Neural crest cell (in vitro differentiated cells): ENCODE measurements at regions not wholly inside any gene's neighbourhood (a gene's known extent, or its start where the extent isn't known, plus 50 kb on each side); places are given as distances from the start of the nearest gene placed in this dataset.
A peak's percentile ranks its signal among the peaks of the same experiment; 100 is the strongest.

Experiments
- DNase-seq: peaks from one replicate; pipeline ENCODE4 v3.0.0; 2021; ENCODE audit warnings: low read depth, mixed read lengths, low spot score
- H3K27ac Mint-ChIP-seq: one replicate; pipeline ENCODE4 v1.8.0; 2021; ENCODE audit warnings: mild to moderate bottlenecking, mixed read lengths; ENCODE audit not compliant: unreplicated experiment
- H3K27me3 Mint-ChIP-seq: 2 replicates; pipeline ENCODE4 v1.8.0; 2021; ENCODE audit warnings: low read depth, mild to moderate bottlenecking, mixed read lengths
- H3K36me3 Mint-ChIP-seq: 2 replicates; pipeline ENCODE4 v1.8.0; 2021; ENCODE audit warnings: low read depth, mild to moderate bottlenecking, mixed read lengths
- H3K4me1 Mint-ChIP-seq: 2 replicates; pipeline ENCODE4 v1.8.0; 2021; ENCODE audit warnings: mixed read lengths
- H3K4me3 Mint-ChIP-seq: one replicate; pipeline ENCODE4 v1.8.0; 2021; ENCODE audit warnings: mild to moderate bottlenecking, mixed read lengths
- H3K9me3 Mint-ChIP-seq: 2 replicates; pipeline ENCODE4 v1.8.0; 2021; ENCODE audit warnings: mixed read lengths
- CTCF ChIP-seq: fragments of 200-600 bp; sonication (generic); conservative IDR thresholded peaks from 2 replicates; pipeline ENCODE4 v1.5.0; 2021; ENCODE audit warnings: antibody characterized with exemption, mild to moderate bottlenecking

GRCh38 chr1:232529747-232530146 lies 100.2 kb downstream of the SIPA1L2 start:
- Mint-ChIP-seq H3K4me3 (no peak overlapping the region), H3K9me3 (no peaks in the 10 kb centered on the region), H3K27ac (no peak overlapping the region), H3K27me3 (no peaks in the 10 kb centered on the region), H3K36me3 (peaks cover 8% of the 10 kb centered on the region), H3K4me1 (no peaks in the 10 kb centered on the region)
- DNase-seq: no peak
- TF ChIP-seq CTCF: no peak

GRCh38 chr1:232528472-232529089 lies 101.4 kb downstream of the SIPA1L2 start:
- H3K27ac Mint-ChIP-seq: no peak overlapping the region
- no peaks in the 10 kb centered on the region for H3K27me3 Mint-ChIP-seq
- no peak for DNase-seq
- peaks cover 8% of the 10 kb centered on the region for H3K36me3 Mint-ChIP-seq
- no peak for TF ChIP-seq CTCF
- peaks cover 7% of the 10 kb centered on the region for H3K4me1 Mint-ChIP-seq
- H3K9me3 Mint-ChIP-seq: no peaks in the 10 kb centered on the region
- H3K4me3 Mint-ChIP-seq: no peak overlapping the region

- no peaks in the 10 kb centered on the region for H3K27me3 Mint-ChIP-seq
- no peaks in the 10 kb centered on the region for H3K9me3 Mint-ChIP-seq
- DNase-seq: no peak
- peaks cover 27% of the 10 kb centered on the region for H3K4me1 Mint-ChIP-seq
- no peak overlapping the region for H3K4me3 Mint-ChIP-seq
- no peak for TF ChIP-seq CTCF
- peaks cover under 1% of the 10 kb centered on the region for H3K36me3 Mint-ChIP-seq
- peak overlapping the region; percentile 54 for H3K27ac Mint-ChIP-seq
Measured at GRCh38 chr1:232524056-232524455, 105.9 kb downstream of the SIPA1L2 start.

- Mint-ChIP-seq H3K9me3 (no peaks in the 10 kb centered on the region), H3K4me1 (peaks cover 31% of the 10 kb centered on the region), H3K4me3 (no peak overlapping the region), H3K27me3 (no peaks in the 10 kb centered on the region), H3K27ac (no peak overlapping the region), H3K36me3 (peaks cover 2% of the 10 kb centered on the region)
- TF ChIP-seq CTCF: no peak
- no peak for DNase-seq
Measured at GRCh38 chr1:232522189-232522588, 107.7 kb downstream of the SIPA1L2 start.

GRCh38 chr1:232521660-232522059 lies 108.3 kb downstream of the SIPA1L2 start:
- no peaks in the 10 kb centered on the region for H3K27me3 Mint-ChIP-seq
- DNase-seq: no peak
- no peak overlapping the region for H3K27ac Mint-ChIP-seq
- H3K36me3 Mint-ChIP-seq: peaks cover 2% of the 10 kb centered on the region
- H3K4me3 Mint-ChIP-seq: no peak overlapping the region
- TF ChIP-seq CTCF: no peak
- H3K4me1 Mint-ChIP-seq: peaks cover 31% of the 10 kb centered on the region
- no peaks in the 10 kb centered on the region for H3K9me3 Mint-ChIP-seq

- TF ChIP-seq CTCF: no peak
- H3K4me3 Mint-ChIP-seq: no peak overlapping the region
- H3K27me3 Mint-ChIP-seq: no peaks in the 10 kb centered on the region
- peaks cover 16% of the 10 kb centered on the region for H3K36me3 Mint-ChIP-seq
- no peak overlapping the region for H3K27ac Mint-ChIP-seq
- DNase-seq: no peak
- peaks cover 30% of the 10 kb centered on the region for H3K4me1 Mint-ChIP-seq
- no peaks in the 10 kb centered on the region for H3K9me3 Mint-ChIP-seq
Measured at GRCh38 chr1:232519186-232519585, 110.7 kb downstream of the SIPA1L2 start.
